ENCODE measurements at regions not wholly inside any gene's neighbourhood (a gene's known extent, or its start where the extent isn't known, plus 50 kb on each side); places are given as distances from the start of the nearest gene placed in this dataset.
"Not testable (repeated sequence)": the region's sequence is repeated elsewhere in the genome, so short reads cannot be mapped to it uniquely, and the experiment has no call there.

GRCh38 chr6:167684276-167685104, 142.2 kb upstream of the AFDN start:
- intact Hi-C loops (cut with DNase I): no loop called here
- DNase-seq (ENCODE audit: low spot score) (no peak), ATAC-seq (peak; percentile 18)

GRCh38 chr6:167685654-167686053, 141.1 kb upstream of the AFDN start:
- ATAC-seq (no peak), DNase-seq (ENCODE audit: low spot score) (no peak)
- intact Hi-C loops (cut with DNase I): no loop called here

- ATAC-seq (no peak), DNase-seq (ENCODE audit: low spot score) (no peak)
- intact Hi-C loops (cut with DNase I): no loop called here
Observed at GRCh38 chr6:167686204-167686893, 140.4 kb upstream of the AFDN start.

- ATAC-seq: no peak
- DNase-seq (ENCODE audit: low spot score): no peak
- intact Hi-C loops (cut with DNase I): no loop called here
Observed at GRCh38 chr6:167687116-167687725, 139.5 kb upstream of the AFDN start.

- intact Hi-C loops (cut with DNase I): no loop called here
- ATAC-seq (no peak), DNase-seq (ENCODE audit: low spot score) (no peak)
Observed at GRCh38 chr6:167688123-167688522, 138.6 kb upstream of the AFDN start.

- intact Hi-C loops (cut with DNase I): no loop called here
- no peak for DNase-seq (ENCODE audit: low spot score)
- ATAC-seq: no peak
Observed at GRCh38 chr6:167689278-167689677, 137.4 kb upstream of the AFDN start.

- DNase-seq (ENCODE audit: low spot score) (no peak), ATAC-seq (peak; percentile 10)
- intact Hi-C loops (cut with DNase I): no loop called here
Observed at GRCh38 chr6:167689751-167690150, 137.0 kb upstream of the AFDN start.

GRCh38 chr6:167690167-167690922, 136.4 kb upstream of the AFDN start:
- ATAC-seq; intact Hi-C loops (cut with DNase I); DNase-seq (ENCODE audit: low spot score): not testable (repeated sequence)

GRCh38 chr6:167690931-167691330, 135.8 kb upstream of the AFDN start:
- ATAC-seq: no peak
- peak; percentile 30 for DNase-seq (ENCODE audit: low spot score)
- intact Hi-C loops (cut with DNase I): no loop called here

- ATAC-seq (no peak), DNase-seq (ENCODE audit: low spot score) (no peak)
- intact Hi-C loops (cut with DNase I): no loop called here
Observed at GRCh38 chr6:167691533-167692312, 135.0 kb upstream of the AFDN start.

GRCh38 chr6:167693478-167693877, 133.2 kb upstream of the AFDN start:
- intact Hi-C loops (cut with DNase I); DNase-seq (ENCODE audit: low spot score); ATAC-seq: not testable (repeated sequence)

- intact Hi-C loops (cut with DNase I): no loop called here
- DNase-seq (ENCODE audit: low spot score): no peak
- no peak for ATAC-seq
Observed at GRCh38 chr6:167695831-167696230, 130.9 kb upstream of the AFDN start.

- ATAC-seq (no peak), DNase-seq (ENCODE audit: low spot score) (no peak)
Observed at GRCh38 chr6:167696296-167696695, 130.4 kb upstream of the AFDN start.

GRCh38 chr6:167697316-167697715, 129.4 kb upstream of the AFDN start:
- ATAC-seq (no peak), DNase-seq (ENCODE audit: low spot score) (no peak)
- intact Hi-C loops (cut with DNase I): no loop called here

More at GRCh38 chr6:167696296-167696695, 130.4 kb upstream of the AFDN start:
- intact Hi-C loops (cut with DNase I): no loop called here

- intact Hi-C loops (cut with DNase I): no loop called here
- DNase-seq (ENCODE audit: low spot score): no peak
- peak; percentile 45 for ATAC-seq
Observed at GRCh38 chr6:167698540-167698939, 128.2 kb upstream of the AFDN start.

GRCh38 chr6:167699141-167699931, 127.4 kb upstream of the AFDN start:
- DNase-seq (ENCODE audit: low spot score): peak; percentile 71
- intact Hi-C loops (cut with DNase I): no loop called here
- ATAC-seq: peak; percentile 90

GRCh38 chr6:167700199-167700598, 126.5 kb upstream of the AFDN start:
- intact Hi-C loops (cut with DNase I): loop anchor here (10.0 kb wide), 1 partner anchor 745 kb away; the partner anchor contains the start of gene SMOC2
- ATAC-seq: no peak
- peak; percentile 27 for DNase-seq (ENCODE audit: low spot score)

GRCh38 chr6:167701010-167701409, 125.7 kb upstream of the AFDN start:
- peak; percentile 32 for DNase-seq (ENCODE audit: low spot score)
- no peak for ATAC-seq
- intact Hi-C loops (cut with DNase I): loop anchor here (10.0 kb wide), 1 partner anchor 744 kb away; the partner anchor contains the start of gene SMOC2
